Hepatocyte (in vitro differentiated cells): ENCODE measurements at regions not wholly inside any gene's neighbourhood (a gene's known extent, or its start where the extent isn't known, plus 50 kb on each side); places are given as distances from the start of the nearest gene placed in this dataset.

Experiments used
- DNase-seq: peaks from one replicate; pipeline ENCODE4 v3.0.0-alpha.2; 2016; ENCODE audit warnings: low spot score
- H2AFZ ChIP-seq: fragments of 200-600 bp; sonication (generic); 2 replicates; pipeline ENCODE4 v1.6.0; 2016; ENCODE audit warnings: antibody characterized with exemption, mild to moderate bottlenecking
- H3K27ac ChIP-seq: fragments of 200-600 bp; sonication (generic); 2 replicates; pipeline ENCODE4 v1.5.1; 2016; ENCODE audit warnings: mild to moderate bottlenecking
- H3K27me3 ChIP-seq: fragments of 200-600 bp; sonication (generic); 2 replicates; pipeline ENCODE4 v1.6.1; 2016
- H3K36me3 ChIP-seq: fragments of 200-600 bp; sonication (generic); replicated peaks from 2 replicates; pipeline ENCODE4 v1.5.1; 2016; ENCODE audit warnings: low read depth; ENCODE audit not compliant: insufficient read depth
- H3K4me1 ChIP-seq: fragments of 200-600 bp; sonication (generic); 2 replicates; pipeline ENCODE4 v1.5.1; 2016; ENCODE audit warnings: mild to moderate bottlenecking, moderate library complexity; ENCODE audit not compliant: insufficient read depth
- H3K4me2 ChIP-seq: fragments of 200-600 bp; sonication (generic); 2 replicates; pipeline ENCODE4 v1.6.0; 2016
- H3K4me3 ChIP-seq: fragments of 200-600 bp; sonication (generic); 2 replicates; pipeline ENCODE4 v1.5.1; 2016; ENCODE audit warnings: mild to moderate bottlenecking
- H3K79me2 ChIP-seq: fragments of 200-600 bp; sonication (generic); 2 replicates; pipeline ENCODE4 v1.6.0; 2017; ENCODE audit warnings: mild to moderate bottlenecking
- H3K9me2 ChIP-seq: fragments of 200-600 bp; sonication (generic); replicated peaks from 2 replicates; pipeline ENCODE4 v1.6.0; 2017; ENCODE audit warnings: mild to moderate bottlenecking; ENCODE audit not compliant: insufficient read depth
- H3K9me3 ChIP-seq: fragments of 200-600 bp; sonication (generic); 2 replicates; pipeline ENCODE4 v1.5.1; 2016; ENCODE audit warnings: low read depth, mild to moderate bottlenecking
- H4K20me1 ChIP-seq: fragments of 200-600 bp; sonication (generic); 2 replicates; pipeline ENCODE4 v1.6.0; 2016; ENCODE audit warnings: mild to moderate bottlenecking; ENCODE audit not compliant: insufficient read depth, poor library complexity, severe bottlenecking
- EZH2 ChIP-seq: fragments of 200-600 bp; sonication (generic); IDR thresholded peaks from 2 replicates; pipeline ENCODE4 v1.6.1; 2016; ENCODE audit warnings: antibody characterized with exemption, mild to moderate bottlenecking, borderline replicate concordance
- EZH2phosphoT487 ChIP-seq: fragments of 200-600 bp; sonication (generic); IDR thresholded peaks from one replicate; pipeline ENCODE4 v1.6.1; 2018; ENCODE audit warnings: antibody characterized with exemption, mild to moderate bottlenecking, low read depth, moderate library complexity; ENCODE audit not compliant: unreplicated experiment, severe bottlenecking
- WGBS: methylation state at CpG from one replicate; pipeline ENCODE4 v1.1.6; 2016; ENCODE audit warnings: low lambda C conversion rate; ENCODE audit errors: missing lambda C conversion rate; 5-methylcytosine and 5-hydroxymethylcytosine counted together
- TF ChIP-seq, protein P1 (sequence below): fragments of 200-600 bp; sonication (generic); IDR thresholded peaks from 2 replicates; pipeline ENCODE4 v1.5.1; 2016; ENCODE audit warnings: antibody characterized with exemption, mild to moderate bottlenecking; ENCODE audit not compliant: poor library complexity

DNA sequence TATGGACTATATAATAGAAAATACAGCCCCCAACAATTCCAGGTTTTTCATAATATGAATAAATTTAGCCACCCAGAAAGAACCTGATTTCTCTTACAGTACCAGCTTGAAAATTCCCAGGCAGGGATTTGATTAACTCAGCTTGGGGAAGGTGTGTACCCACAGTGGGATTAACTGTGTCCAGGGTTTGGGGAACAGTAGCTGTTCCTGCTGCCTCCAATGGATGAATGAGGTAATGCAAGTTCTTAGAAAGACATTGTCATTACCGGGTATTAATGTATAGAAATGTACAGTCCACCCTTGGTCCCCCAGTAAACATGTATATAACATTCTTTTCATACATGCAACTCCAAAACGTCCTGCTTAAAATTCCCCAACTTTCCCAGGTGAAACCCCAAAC is 115.6 kb downstream of the LRIG3 start:
- Histone ChIP-seq H3K4me2 (no peak overlapping the region), H3K79me2 (no peaks in the 10 kb centered on the region), H3K36me3 (no peaks in the 10 kb centered on the region), H2AFZ (no peak overlapping the region), H3K4me1 (peaks cover 7% of the 10 kb centered on the region), H3K27ac (no peak overlapping the region), H3K4me3 (no peak overlapping the region), H3K9me3 (no peaks in the 10 kb centered on the region), H3K9me2 (no peaks in the 10 kb centered on the region), H3K27me3 (no peaks in the 10 kb centered on the region), H4K20me1 (no peaks in the 10 kb centered on the region)
- DNase-seq, result no peak
- TF ChIP-seq, protein P1, sequence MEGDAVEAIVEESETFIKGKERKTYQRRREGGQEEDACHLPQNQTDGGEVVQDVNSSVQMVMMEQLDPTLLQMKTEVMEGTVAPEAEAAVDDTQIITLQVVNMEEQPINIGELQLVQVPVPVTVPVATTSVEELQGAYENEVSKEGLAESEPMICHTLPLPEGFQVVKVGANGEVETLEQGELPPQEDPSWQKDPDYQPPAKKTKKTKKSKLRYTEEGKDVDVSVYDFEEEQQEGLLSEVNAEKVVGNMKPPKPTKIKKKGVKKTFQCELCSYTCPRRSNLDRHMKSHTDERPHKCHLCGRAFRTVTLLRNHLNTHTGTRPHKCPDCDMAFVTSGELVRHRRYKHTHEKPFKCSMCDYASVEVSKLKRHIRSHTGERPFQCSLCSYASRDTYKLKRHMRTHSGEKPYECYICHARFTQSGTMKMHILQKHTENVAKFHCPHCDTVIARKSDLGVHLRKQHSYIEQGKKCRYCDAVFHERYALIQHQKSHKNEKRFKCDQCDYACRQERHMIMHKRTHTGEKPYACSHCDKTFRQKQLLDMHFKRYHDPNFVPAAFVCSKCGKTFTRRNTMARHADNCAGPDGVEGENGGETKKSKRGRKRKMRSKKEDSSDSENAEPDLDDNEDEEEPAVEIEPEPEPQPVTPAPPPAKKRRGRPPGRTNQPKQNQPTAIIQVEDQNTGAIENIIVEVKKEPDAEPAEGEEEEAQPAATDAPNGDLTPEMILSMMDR, result peak; percentile 9
- no peak for TF ChIP-seq EZH2
- 67% methylated on average over 2 of the region's 2 CpGs for WGBS

DNA sequence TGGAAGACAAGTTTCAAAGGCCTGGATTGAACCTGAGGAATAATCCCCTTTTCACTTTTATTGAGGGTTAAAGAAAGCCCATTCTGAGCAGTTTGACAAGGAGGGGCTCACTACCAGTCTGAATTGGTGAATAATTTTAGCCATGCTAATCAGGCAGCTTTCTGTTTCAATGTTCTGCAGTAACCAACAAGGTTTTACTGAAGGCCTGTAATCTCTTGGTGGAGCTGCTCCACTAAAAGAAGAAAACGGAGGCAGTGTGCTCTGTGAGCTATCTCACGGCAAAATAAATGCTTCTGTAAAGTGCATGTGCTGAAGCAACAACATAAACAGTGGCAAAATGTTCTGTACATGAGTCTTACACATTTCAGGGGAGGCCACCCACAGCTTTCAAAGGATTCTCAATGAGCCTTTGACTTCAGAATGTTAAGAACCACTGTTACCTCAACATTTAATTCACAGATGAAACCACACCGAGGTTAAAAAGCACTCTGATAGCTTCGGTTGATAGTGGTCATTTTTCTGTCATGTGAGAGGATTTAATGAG is 111.2 kb downstream of the LRIG3 start:
- H3K4me1 ChIP-seq, result peaks cover 7% of the 10 kb centered on the region
- H3K79me2 ChIP-seq, result no peaks in the 10 kb centered on the region
- H4K20me1 ChIP-seq, result no peaks in the 10 kb centered on the region
- TF ChIP-seq EZH2, result no peak
- TF ChIP-seq EZH2phosphoT487, result no peak
- TF ChIP-seq, protein P1, result no peak
- peak; percentile 13 for DNase-seq
- peak overlapping the region; percentile 22 for H3K4me2 ChIP-seq
- H3K4me3 ChIP-seq, result no peak overlapping the region
- 22% methylated on average over 4 of the region's 4 CpGs for WGBS
- no peaks in the 10 kb centered on the region for H3K27me3 ChIP-seq
- H2AFZ ChIP-seq, result no peak overlapping the region
- H3K9me3 ChIP-seq, result no peaks in the 10 kb centered on the region
- no peaks in the 10 kb centered on the region for H3K9me2 ChIP-seq
- H3K27ac ChIP-seq, result peak overlapping the region; percentile 14
- no peaks in the 10 kb centered on the region for H3K36me3 ChIP-seq

DNA sequence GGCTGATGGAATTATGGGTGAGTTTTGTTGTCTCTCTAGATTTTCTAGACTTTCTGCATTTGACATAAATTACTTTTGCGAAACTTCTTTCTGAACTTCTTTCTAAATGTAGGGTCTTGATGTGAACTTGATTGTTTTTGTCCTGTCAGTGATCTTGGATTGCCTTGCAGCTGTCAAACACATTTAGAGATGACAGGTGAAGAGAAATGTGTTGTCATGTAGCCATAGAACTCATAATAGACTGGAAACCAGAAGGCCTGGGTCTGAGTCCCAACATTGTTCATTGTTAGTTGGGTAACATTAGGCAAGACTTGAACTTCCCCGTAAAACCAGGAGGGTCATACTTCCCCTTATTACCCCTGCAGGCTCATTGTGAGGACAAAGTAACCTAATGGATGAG is 109.0 kb downstream of the LRIG3 start:
- Histone ChIP-seq H3K9me2 (no peaks in the 10 kb centered on the region), H3K4me1 (peaks cover 7% of the 10 kb centered on the region), H3K27ac (no peak overlapping the region), H3K9me3 (no peaks in the 10 kb centered on the region), H3K4me2 (no peak overlapping the region), H3K4me3 (no peak overlapping the region), H3K79me2 (no peaks in the 10 kb centered on the region), H3K36me3 (no peaks in the 10 kb centered on the region), H2AFZ (no peak overlapping the region), H4K20me1 (no peaks in the 10 kb centered on the region), H3K27me3 (no peaks in the 10 kb centered on the region)
- 88% methylated on average over 2 of the region's 2 CpGs for WGBS
- TF ChIP-seq EZH2 (no peak), EZH2phosphoT487 (no peak)
- TF ChIP-seq, protein P1, result no peak
- DNase-seq, result no peak

DNA sequence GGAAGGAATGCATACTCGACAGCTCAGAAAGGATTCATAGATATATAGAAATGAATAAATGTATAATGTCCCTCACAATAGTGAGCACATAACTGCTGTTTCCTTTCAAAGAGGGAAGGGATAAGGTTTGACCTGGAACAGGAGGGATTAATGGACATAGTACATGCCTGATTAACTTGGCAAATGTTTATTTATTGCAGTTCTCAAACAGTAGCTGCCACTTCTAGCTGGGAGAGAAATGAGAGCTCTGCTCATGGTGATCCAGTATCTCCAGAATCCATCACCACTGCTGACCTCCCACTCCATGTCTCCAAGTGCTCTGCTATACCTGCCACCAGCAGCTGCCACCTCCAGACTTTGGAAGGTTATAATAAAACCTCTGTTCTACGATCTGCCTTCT is 108.1 kb downstream of the LRIG3 start:
- Histone ChIP-seq H3K9me2 (no peaks in the 10 kb centered on the region), H2AFZ (no peak overlapping the region), H4K20me1 (no peaks in the 10 kb centered on the region), H3K4me3 (no peak overlapping the region), H3K79me2 (no peaks in the 10 kb centered on the region), H3K4me1 (peaks cover 7% of the 10 kb centered on the region), H3K27ac (no peak overlapping the region), H3K36me3 (no peaks in the 10 kb centered on the region), H3K9me3 (no peaks in the 10 kb centered on the region), H3K27me3 (no peaks in the 10 kb centered on the region), H3K4me2 (no peak overlapping the region)
- DNase-seq, result no peak
- TF ChIP-seq EZH2, result no peak
- no peak for TF ChIP-seq EZH2phosphoT487
- TF ChIP-seq, protein P1, result no peak
- 52% methylated on average over 2 of the region's 2 CpGs for WGBS
